SIG-M5 (cell line): ENCODE measurements at regions not wholly inside any gene's neighbourhood (a gene's known extent, or its start where the extent isn't known, plus 50 kb on each side); places are given as distances from the start of the nearest gene placed in this dataset.
"Not testable (repeated sequence)": the region's sequence is repeated elsewhere in the genome, so short reads cannot be mapped to it uniquely, and the experiment has no call there.

Experiments used
- DNase-seq: peaks from one replicate; lab custom pipeline; 2025; lab: John Stamatoyannopoulos, UW

DNA sequence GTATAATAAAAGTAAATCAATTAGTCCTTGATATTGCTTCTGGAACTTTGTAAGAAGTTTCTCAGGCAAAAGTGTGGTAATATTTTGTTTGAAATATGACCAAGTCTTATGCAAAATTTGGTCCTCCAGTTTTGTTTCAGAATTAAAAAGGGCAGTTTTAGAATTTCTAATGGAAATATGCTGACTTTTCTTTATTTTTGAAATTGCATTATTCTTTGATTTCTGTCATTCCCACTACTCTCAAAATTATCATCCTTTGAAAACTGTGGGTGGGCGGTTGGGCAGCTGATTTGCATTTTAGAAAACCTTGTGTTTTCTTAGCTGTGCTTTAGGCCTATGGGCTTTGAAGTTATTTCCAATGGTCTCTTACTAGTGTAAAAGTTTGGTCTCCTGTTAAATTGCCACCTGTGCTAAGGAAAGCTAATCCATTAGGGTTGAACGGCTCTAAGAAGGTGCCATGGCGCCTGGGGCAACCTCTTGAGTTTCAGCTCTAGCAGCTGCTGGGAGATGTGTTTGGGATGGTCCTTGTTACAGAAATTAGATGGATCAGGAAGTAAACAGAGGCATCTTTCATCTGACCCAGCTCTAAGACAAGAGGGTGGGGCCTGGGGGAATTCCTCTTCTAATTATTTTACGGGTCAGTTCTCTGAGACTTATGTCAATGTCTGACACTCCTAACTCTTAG is 880.8 kb upstream of the SLC35B3 start:
- DNase-seq: no peak

GRCh38 chr6:9308284-9308683 is 872.9 kb upstream of the SLC35B3 start:
- DNase-seq: no peak

DNA sequence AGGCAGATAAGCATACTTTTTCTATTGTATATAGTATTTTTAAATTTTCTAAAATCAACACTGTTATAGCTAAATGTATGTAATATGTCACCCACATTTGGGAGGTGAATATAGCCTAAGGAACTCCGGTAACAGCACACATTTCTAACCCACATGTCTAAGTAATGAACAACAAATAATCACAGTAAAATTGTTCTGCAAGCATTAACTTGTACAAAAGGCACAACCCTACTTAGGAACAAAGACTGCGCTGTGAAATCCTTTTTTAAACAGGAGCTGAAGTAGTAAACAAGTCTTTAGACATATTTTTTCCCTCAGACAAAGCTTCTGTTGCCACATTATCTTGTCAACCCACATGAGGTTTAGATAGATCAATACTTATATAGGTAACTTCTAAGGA is 872.4 kb upstream of the SLC35B3 start:
- no peak for DNase-seq

DNA sequence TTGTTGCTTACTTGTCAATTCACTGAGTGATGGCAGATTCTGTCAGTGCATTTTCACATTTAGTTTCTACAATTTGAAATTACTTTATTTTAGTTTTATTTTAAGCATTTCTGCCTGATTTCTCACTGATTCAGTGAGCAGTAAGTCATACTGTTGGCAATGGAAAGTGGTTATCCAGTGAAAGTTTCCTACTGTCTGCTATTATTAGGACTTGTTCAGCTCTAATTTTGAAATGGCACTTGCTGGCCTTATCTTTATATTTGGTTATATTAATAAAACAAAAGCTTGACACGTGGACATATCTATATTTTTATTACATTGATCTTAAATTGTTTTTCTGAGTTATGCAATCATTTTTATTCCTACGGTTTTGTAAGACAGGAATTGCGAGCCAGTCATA is 871.8 kb upstream of the SLC35B3 start:
- DNase-seq: no peak

- DNase-seq: no peak
Observed at GRCh38 chr6:9295644-9296043, 860.3 kb upstream of the SLC35B3 start.

- no peak for DNase-seq
Observed at GRCh38 chr6:9292975-9293374, 857.6 kb upstream of the SLC35B3 start.

DNA sequence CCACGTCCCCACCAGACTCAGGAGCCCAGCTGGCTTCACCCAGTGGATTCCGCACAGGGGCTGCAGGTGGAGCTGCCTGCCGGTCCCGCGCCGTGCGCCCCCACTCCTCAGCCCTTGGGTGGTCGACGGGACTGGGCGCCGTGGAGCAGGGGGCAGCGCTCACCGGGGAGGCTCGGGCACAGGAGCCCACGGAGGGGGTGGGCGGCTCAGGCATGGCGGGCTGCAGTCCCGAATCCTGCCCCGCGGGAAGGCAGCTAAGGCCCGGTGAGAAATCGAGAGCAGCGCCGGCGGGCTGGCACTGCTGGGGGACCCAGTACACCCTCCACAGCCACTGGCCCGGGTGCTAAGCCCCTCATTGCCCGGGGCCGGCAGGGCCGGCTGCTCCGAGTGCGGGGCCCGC is 855.0 kb upstream of the SLC35B3 start:
- DNase-seq: not testable (repeated sequence)

DNA sequence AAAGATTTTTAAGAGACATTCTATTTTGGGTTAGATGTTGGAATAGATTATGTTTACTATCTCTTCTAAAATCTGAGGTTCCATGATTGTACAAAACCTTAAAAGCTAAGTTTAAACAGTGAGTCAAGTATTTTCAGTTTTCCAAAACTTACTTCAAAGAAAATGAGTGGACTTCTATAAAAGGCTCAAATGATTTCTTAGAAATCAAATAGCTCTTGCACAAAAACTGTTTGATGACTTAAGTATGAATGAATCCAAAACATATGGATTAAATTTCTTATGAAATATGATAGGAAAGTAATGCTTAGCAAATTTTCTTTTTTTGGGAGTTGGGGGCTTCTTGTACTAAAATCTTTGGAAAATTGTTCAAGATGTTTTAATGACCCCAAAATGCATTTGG is 837.3 kb upstream of the SLC35B3 start:
- no peak for DNase-seq

GRCh38 chr6:9266741-9267140 is 831.4 kb upstream of the SLC35B3 start:
- DNase-seq: no peak

GRCh38 chr6:9257215-9257614 is 821.9 kb upstream of the SLC35B3 start:
- no peak for DNase-seq

DNA sequence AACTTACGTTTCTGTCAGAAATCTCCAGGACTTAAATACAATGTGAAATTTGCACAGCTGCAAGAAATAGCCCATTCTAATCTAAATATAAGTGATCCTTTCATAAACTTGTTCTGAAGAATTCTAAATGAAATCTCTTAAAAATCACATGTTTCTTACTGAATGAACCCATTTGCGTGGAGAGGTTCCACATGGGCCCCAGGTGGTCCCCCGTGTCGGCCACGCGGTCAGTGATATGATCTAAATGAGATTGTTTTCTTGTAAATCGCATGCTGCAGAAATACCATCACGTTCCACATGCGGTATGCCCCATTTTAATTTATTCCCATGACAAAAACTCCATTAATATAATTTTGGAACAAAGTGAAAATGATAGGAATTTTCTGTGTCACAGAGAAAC is 818.9 kb upstream of the SLC35B3 start:
- no peak for DNase-seq

GRCh38 chr6:9252799-9253198 is 817.5 kb upstream of the SLC35B3 start:
- DNase-seq: no peak

DNA sequence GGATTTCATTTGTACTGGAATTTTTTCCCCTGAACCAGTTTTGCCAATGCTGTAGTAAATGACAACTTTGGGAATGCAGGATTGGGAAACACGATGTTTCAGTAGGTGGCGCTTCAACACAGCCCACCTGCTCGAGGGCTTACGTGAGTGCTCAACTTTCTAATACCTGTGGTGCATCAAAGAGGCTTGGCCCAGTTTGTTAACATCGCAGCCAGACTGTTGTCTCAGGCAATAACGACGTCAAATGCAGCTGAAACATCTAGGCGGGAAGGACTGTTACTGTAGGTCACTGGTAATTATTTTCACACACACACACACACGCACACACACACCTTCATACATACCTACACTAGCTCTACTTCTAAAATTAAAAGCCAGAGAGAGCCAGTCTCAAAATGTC is 815.5 kb upstream of the SLC35B3 start:
- no peak for DNase-seq

GRCh38 chr6:9248133-9248532 is 812.8 kb upstream of the SLC35B3 start:
- DNase-seq: no peak

DNA sequence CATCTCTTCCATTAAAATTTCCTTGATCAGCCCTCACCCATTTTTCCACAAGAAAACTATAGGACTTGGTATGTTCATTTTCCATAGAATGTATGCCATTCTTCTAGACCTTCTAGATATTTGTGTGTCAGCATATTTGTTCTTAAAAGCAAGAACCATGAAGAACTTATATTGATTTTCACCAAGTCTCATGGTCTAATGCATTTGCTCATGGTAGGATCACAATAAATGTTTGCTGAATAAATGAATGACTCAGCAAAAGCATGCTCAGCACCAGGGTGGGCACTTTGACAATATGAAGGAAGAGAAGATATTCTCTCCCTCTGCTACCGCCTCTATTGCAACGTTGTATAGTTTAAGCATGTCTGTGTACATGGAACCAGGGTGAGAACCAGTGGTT is 805.5 kb upstream of the SLC35B3 start:
- DNase-seq: no peak

GRCh38 chr6:9236443-9236842 is 801.1 kb upstream of the SLC35B3 start:
- no peak for DNase-seq

DNA sequence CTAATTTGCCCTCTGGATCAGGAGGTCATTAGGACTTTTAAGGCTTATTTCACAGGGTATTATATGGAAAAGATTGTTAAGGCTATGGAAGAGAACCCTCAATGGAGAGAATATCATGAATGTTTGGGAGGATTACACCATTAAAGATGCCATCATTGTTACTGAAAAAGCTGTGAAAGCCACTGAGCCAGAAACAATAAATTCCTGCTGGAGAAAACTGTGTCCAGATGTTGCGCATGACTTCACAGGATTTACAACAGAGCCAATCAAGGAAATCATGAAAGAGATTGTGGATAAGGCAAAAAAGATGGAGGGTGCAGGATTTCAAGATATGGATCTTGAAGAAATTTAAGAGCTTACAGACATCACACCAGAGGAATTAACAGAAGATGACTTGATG is 798.3 kb upstream of the SLC35B3 start:
- no peak for DNase-seq

DNA sequence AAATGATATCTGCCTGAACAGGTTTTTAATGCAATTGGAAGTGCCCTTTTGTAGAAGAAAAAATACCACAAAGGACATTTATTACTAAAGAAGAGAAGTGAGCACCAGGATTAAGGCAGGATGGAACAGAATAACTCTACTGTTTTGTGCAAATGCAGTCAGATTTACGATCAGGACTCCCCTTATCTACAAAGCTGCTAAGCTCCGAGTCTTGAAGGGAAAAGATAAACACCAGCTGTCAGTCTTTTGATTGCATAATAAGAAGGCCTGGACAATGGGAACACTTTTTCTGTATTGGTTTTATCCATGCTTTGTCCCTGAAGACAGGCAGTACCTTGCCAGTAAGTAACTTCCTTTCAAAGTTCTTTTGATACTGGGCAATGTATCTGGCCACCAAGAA is 797.9 kb upstream of the SLC35B3 start:
- no peak for DNase-seq

- DNase-seq: no peak
Observed at GRCh38 chr6:9225441-9225871, 790.1 kb upstream of the SLC35B3 start.

DNA sequence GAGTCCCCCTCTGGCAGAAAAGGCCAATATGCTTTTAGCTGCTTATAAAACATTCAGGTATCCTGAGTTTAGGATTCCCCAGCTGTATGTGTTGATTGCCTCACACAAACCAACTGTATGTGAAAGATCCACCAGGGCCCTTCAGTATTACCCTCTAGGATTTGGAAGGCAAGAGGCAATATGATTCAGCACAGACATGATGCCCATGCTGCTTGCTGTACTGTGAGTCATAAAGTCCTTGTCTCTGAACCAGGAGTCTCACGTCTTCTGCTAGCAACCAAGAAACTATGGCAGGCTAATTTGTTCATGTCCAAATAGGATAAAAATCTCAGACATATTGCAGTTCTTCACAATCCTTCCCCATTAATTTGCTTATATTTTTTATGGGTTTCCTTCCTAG is 789.2 kb upstream of the SLC35B3 start:
- no peak for DNase-seq

DNA sequence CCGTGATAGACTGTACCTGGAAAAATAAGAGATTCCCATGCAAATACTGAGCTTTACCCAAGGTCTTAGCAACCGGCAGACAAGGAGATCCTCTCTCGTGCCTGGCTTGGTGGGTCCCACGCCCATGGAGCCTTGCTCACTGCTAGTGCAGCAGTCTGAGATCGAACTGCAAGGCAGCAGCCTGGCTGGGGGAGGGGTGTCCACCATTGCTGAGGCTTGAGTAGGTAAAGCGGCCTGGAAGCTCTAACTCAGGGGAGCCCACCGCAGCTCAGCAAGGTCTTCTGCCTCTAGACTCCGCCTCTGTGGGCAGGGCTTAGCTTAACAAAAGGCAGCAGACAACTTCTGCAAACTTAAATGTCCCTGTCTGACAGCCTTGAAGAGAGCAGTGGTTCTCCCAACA is 778.4 kb upstream of the SLC35B3 start:
- DNase-seq: not testable (repeated sequence)

GRCh38 chr6:9208966-9209365 is 773.6 kb upstream of the SLC35B3 start:
- DNase-seq: no peak

DNA sequence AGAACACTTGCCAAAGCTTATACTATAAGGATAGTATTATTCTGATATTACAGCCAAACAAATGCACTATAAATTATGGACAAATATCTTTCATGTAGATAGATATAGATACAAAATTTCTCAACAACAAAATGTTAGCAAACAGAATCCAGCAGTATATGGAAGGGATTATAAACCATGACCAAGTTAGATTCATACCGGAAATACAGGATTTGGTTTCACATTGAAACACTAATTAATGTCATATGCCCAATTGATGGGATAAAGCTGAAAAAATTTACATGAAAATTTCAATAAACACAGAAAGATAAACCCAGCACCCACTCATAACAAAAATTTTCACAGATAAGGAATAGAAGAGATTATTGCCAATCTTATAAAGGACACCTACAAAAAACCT is 770.3 kb upstream of the SLC35B3 start:
- DNase-seq: no peak

- no peak for DNase-seq
Observed at GRCh38 chr6:9204171-9204570, 768.8 kb upstream of the SLC35B3 start.

GRCh38 chr6:9200712-9201111 is 765.4 kb upstream of the SLC35B3 start:
- DNase-seq: no peak
